Liver (tissue), 8 donors: ENCODE measurements at regions not wholly inside any gene's neighbourhood (a gene's known extent, or its start where the extent isn't known, plus 50 kb on each side); places are given as distances from the start of the nearest gene placed in this dataset.

ENCODE experiments used
- DNase-seq: peaks from one replicate; pipeline ENCODE4 v3.0.0-alpha.2; 2017; ENCODE audit warnings: low spot score
- H3K27ac ChIP-seq, 2 donors: one replicate each; pipeline ENCODE4 v1.7.0; 2013; ENCODE audit warnings: inconsistent platforms in 2 of 2, low read length in 2 of 2, control low read depth in 1 of 2, low read depth in 1 of 2, mild to moderate bottlenecking in 1 of 2
- H3K27me3 ChIP-seq, 4 donors: one replicate each; pipeline versions ENCODE4 v1.6.1 to v1.7.0; 2013; ENCODE audit warnings: low read length in 3 of 4, inconsistent platforms in 1 of 4, mild to moderate bottlenecking in 1 of 4, moderate library complexity in 1 of 4; ENCODE audit not compliant: control insufficient read depth in 4 of 4, insufficient read depth in 4 of 4
- H3K36me3 ChIP-seq, 4 donors: one replicate each; pipeline versions ENCODE4 v1.6.1 to v1.7.0; 2013; ENCODE audit warnings: low read length in 3 of 4, mild to moderate bottlenecking in 3 of 4, low read depth in 1 of 4, moderate library complexity in 1 of 4; ENCODE audit not compliant: control insufficient read depth in 4 of 4, insufficient read depth in 3 of 4
- H3K4me1 ChIP-seq, 4 donors: one replicate each; pipeline versions ENCODE4 v1.6.1 to v1.7.0; 2013; ENCODE audit warnings: low read length in 3 of 4, mild to moderate bottlenecking in 3 of 4, moderate library complexity in 1 of 4; ENCODE audit not compliant: control insufficient read depth in 4 of 4, insufficient read depth in 4 of 4
- H3K4me3 ChIP-seq, 3 donors: one replicate each; pipeline versions ENCODE4 v1.6.1 to v1.7.0; 2013; ENCODE audit warnings: low read length in 3 of 3, control low read depth in 1 of 3, low read depth in 1 of 3, mild to moderate bottlenecking in 1 of 3
- H3K9ac ChIP-seq, 2 donors: one replicate each; pipeline ENCODE4 v1.7.0; 2013; ENCODE audit warnings: low read length in 2 of 2, mild to moderate bottlenecking in 2 of 2, moderate library complexity in 2 of 2, control low read depth in 1 of 2, low read depth in 1 of 2
- H3K9me3 ChIP-seq, 4 donors: one replicate each; pipeline versions ENCODE4 v1.6.1 to v1.7.0; 2013; ENCODE audit warnings: low read length in 3 of 4; ENCODE audit not compliant: control insufficient read depth in 4 of 4
- CTCF ChIP-seq: fragments of 150-350 bp; IDR thresholded peaks from 2 replicates; pipeline ENCODE4 v1.5.1; 2017; ENCODE audit warnings: improper control_type of control experiment, low read depth, low read length; ENCODE audit not compliant: missing input control
- EGR1 ChIP-seq, 2 donors: IDR thresholded peaks; 2 replicates each; pipeline ENCODE4 v1.6.1; 2016 to 2018; ENCODE audit warnings: antibody characterized with exemption in 2 of 2, low read depth in 2 of 2
- FOXA2 ChIP-seq: IDR thresholded peaks from 2 replicates; pipeline ENCODE4 v1.6.1; 2016; ENCODE audit warnings: antibody characterized with exemption
- GABPA ChIP-seq, 2 donors: IDR thresholded peaks in 1 of 2; conservative IDR thresholded peaks in 1 of 2; 2 replicates each; pipeline ENCODE4 v1.6.1; 2016; ENCODE audit warnings: antibody characterized with exemption in 2 of 2, mild to moderate bottlenecking in 1 of 2, moderate library complexity in 1 of 2
- HNF4A ChIP-seq, 2 donors: conservative IDR thresholded peaks; 2 replicates each; pipeline ENCODE4 v1.6.1; 2016; ENCODE audit warnings: antibody characterized with exemption in 2 of 2, mild to moderate bottlenecking in 2 of 2
- HNF4G ChIP-seq: IDR thresholded peaks from 2 replicates; pipeline ENCODE4 v1.6.1; 2016; ENCODE audit warnings: antibody characterized with exemption
- JUND ChIP-seq, 2 donors: IDR thresholded peaks; 2 replicates each; pipeline ENCODE4 v1.6.1; 2016; ENCODE audit warnings: antibody characterized with exemption in 2 of 2
- MAX ChIP-seq: IDR thresholded peaks from 2 replicates; pipeline ENCODE4 v1.6.1; 2016; ENCODE audit warnings: antibody characterized with exemption
- NR2F2 ChIP-seq: IDR thresholded peaks from 2 replicates; pipeline ENCODE4 v1.6.1; 2016; ENCODE audit warnings: antibody characterized with exemption
- REST ChIP-seq: IDR thresholded peaks from 2 replicates; pipeline ENCODE4 v1.6.1; 2016; ENCODE audit warnings: antibody characterized with exemption, mild to moderate bottlenecking
- RXRA ChIP-seq, 2 donors: IDR thresholded peaks; 2 replicates each; pipeline ENCODE4 v1.6.1; 2017 to 2018; ENCODE audit warnings: antibody characterized with exemption in 2 of 2, mild to moderate bottlenecking in 1 of 2
- SP1 ChIP-seq: IDR thresholded peaks from 2 replicates; pipeline ENCODE4 v1.6.1; 2018; ENCODE audit warnings: antibody characterized with exemption, mild to moderate bottlenecking
- TAF1 ChIP-seq: conservative IDR thresholded peaks from 2 replicates; pipeline ENCODE4 v1.6.1; 2016; ENCODE audit warnings: antibody characterized with exemption, mild to moderate bottlenecking
- YY1 ChIP-seq: IDR thresholded peaks from 2 replicates; pipeline ENCODE4 v1.6.1; 2016; ENCODE audit warnings: antibody characterized with exemption, mild to moderate bottlenecking
- ZBTB33 ChIP-seq: IDR thresholded peaks from 2 replicates; pipeline ENCODE4 v1.6.1; 2016; ENCODE audit warnings: antibody characterized with exemption
- WGBS: extraction: QIAGEN DNeasy Blood & Tissue Kit; methylation state at CpG from one replicate; pipeline ENCODE4 v1.1.7; 2013; 5-methylcytosine and 5-hydroxymethylcytosine counted together
- donor health status: healthy.
- donor health status: healthy.
- donor health status: healthy.
- donor health status: healthy.
- donor health status: healthy.

- no peak for TF ChIP-seq ZBTB33
- TF ChIP-seq GABPA (IDR thresholded peaks at IDR 0.05 in 1 of 2, conservative IDR thresholded peaks at IDR 0.05 in 1 of 2): no peak
- TF ChIP-seq RXRA (IDR thresholded peaks at IDR 0.05): no peak
- TF ChIP-seq JUND (IDR thresholded peaks at IDR 0.05): no peak
- TF ChIP-seq YY1: no peak
These were observed 159.4 kb downstream of the MAGEB5 start (continued) for GRCh38 chrX:26375346-26375745.

- WGBS: 83% methylated on average over 5 of the region's 5 CpGs
- H3K9me3 ChIP-seq: no peaks in the 10 kb centered on the region
- H3K27ac ChIP-seq: no peak overlapping the region
- no peak for TF ChIP-seq JUND (IDR thresholded peaks at IDR 0.05)
- TF ChIP-seq TAF1: no peak
- no peak for TF ChIP-seq YY1
- no peak for TF ChIP-seq ZBTB33
- TF ChIP-seq HNF4A (conservative IDR thresholded peaks at IDR 0.05): no peak
- TF ChIP-seq EGR1 (IDR thresholded peaks at IDR 0.05; ENCODE audit: low read depth in 2 of 2): no peak
- no peak for TF ChIP-seq NR2F2
- no peak for TF ChIP-seq CTCF
- TF ChIP-seq FOXA2: no peak
- no peak for TF ChIP-seq HNF4G
- no peak for TF ChIP-seq MAX
- no peak for TF ChIP-seq RXRA (IDR thresholded peaks at IDR 0.05)
- no peak for TF ChIP-seq SP1
- no peak for TF ChIP-seq GABPA (IDR thresholded peaks at IDR 0.05 in 1 of 2, conservative IDR thresholded peaks at IDR 0.05 in 1 of 2)
- TF ChIP-seq REST: no peak
- no peaks in the 10 kb centered on the region for H3K27me3 ChIP-seq
- no peaks in the 10 kb centered on the region for H3K4me1 ChIP-seq
- H3K4me3 ChIP-seq: no peak overlapping the region
- no peak for DNase-seq
- no peaks in the 10 kb centered on the region for H3K36me3 ChIP-seq
- H3K9ac ChIP-seq: no peak overlapping the region
These were observed 157.9 kb downstream of the MAGEB5 start for GRCh38 chrX:26373829-26374228.
